ENCODE measurements at regions not wholly inside any gene's neighbourhood (a gene's known extent, or its start where the extent isn't known, plus 50 kb on each side); places are given as distances from the start of the nearest gene placed in this dataset.

GRCh38 chr4:59380841-59381366 is 1819.2 kb upstream of the ADGRL3 start:
- TF ChIP-seq SIN3A (IDR thresholded peaks at IDR 0.05; ENCODE audit: borderline replicate concordance, insufficient read depth, low read length) (no peak), POLR2AphosphoS5 (IDR thresholded peaks at IDR 0.05; ENCODE audit: low read depth, low read length) (no peak)

All from PFSK-1 (cell line).